HG03575 (cell line): ENCODE measurements at regions not wholly inside any gene's neighbourhood (a gene's known extent, or its start where the extent isn't known, plus 50 kb on each side); places are given as distances from the start of the nearest gene placed in this dataset.
"Not testable (repeated sequence)": the region's sequence is repeated elsewhere in the genome, so short reads cannot be mapped to it uniquely, and the experiment has no call there.

Source experiments
- ATAC-seq: cut with Tn5 transposase; IDR thresholded peaks from one replicate; pipeline ENCODE4 v1.9.1; 2021; ENCODE audit not compliant: unreplicated experiment, insufficient number of reproducible peaks, low FRiP score; ENCODE audit errors: extremely low read depth

DNA sequence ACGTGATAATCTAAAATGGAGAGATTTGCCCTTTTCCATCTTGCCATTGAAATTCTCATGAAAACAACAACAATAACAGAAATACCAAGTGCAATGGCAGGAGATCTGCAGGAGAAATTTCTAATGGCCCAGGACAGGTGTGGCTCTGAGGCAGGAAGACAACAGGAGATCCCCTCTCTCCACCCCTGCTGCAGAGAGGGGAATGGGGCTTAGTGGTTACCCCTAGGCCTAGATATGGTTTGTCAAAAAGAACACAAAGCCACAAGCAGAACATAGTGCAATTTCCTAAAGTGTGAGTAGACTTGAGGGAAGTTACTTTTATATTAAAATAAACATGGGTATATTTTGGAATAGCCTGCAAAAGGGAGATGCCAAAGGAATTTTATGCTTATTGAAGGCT is 369.5 kb downstream of the KCNRG start:
- no peak for ATAC-seq

DNA sequence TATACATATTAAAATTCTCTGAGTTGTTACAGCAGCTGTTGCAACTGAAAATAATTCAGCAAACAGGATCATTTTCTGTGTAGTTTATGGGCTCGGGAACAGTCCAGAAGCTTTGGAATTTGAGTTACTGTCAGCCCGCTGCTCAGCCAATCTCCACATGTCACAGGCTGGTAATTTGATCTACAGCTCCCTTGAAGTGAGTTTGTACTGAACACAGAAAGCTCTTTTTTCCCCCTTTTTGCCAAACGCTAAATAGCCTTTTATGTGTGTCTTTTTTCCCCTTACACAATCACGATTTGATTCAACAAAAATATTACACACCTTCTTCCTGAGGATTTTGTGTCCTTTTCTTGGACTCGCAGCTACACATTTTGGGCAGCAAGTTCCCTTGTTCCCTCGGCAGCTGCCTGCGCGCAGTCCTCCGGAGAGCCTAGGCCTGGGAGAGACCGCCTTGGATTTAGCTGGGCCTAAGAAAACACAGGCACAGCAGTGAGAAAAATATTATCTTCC is 371.4 kb downstream of the KCNRG start:
- no peak for ATAC-seq

DNA sequence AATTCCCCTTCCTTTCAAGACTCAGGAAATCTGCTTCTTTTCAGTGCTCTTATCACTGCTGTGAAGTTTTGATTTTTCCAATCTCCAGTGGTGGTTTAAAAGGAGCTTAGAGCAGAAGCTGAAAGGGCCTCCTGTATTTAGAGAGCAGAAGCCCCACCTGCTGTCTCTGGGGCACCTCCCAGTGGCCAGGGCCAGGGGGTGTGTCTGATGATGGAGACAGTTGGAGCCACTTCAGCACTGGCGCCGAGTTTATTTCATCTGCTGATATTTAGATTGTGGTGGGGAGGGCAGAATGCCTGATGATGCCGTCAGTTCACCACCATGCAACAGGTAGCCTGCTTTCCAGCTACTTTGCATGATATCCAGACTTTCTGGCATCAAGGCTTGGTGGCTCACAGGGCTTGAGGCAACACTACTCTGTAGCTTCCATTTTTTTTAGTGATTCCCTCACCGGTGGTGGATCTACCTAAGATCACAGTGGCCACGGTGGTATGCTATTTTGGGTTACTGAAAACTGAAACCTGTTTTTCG is 371.9 kb downstream of the KCNRG start:
- no peak for ATAC-seq

DNA sequence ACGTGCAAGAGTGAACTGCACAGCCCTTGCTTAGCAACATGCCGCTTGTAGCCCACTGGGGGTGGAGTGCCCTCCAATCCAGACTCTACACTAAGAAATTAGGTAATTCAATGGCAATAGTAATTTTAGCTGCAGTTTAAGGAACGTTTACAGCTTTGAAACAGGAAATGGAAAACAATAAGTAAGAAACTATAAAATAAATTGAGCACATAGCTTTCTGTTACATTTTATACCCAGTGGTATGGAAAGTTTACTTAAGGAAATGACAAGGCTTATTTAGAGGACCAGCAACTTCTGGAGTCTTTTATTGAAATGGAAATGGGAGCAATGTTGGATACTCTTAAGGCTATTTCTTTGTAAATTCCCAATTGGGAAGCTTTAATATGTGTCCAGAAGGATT is 373.2 kb downstream of the KCNRG start:
- no peak for ATAC-seq

- no peak for ATAC-seq
Measured at GRCh38 chr13:50389726-50390125, 374.5 kb downstream of the KCNRG start.

DNA sequence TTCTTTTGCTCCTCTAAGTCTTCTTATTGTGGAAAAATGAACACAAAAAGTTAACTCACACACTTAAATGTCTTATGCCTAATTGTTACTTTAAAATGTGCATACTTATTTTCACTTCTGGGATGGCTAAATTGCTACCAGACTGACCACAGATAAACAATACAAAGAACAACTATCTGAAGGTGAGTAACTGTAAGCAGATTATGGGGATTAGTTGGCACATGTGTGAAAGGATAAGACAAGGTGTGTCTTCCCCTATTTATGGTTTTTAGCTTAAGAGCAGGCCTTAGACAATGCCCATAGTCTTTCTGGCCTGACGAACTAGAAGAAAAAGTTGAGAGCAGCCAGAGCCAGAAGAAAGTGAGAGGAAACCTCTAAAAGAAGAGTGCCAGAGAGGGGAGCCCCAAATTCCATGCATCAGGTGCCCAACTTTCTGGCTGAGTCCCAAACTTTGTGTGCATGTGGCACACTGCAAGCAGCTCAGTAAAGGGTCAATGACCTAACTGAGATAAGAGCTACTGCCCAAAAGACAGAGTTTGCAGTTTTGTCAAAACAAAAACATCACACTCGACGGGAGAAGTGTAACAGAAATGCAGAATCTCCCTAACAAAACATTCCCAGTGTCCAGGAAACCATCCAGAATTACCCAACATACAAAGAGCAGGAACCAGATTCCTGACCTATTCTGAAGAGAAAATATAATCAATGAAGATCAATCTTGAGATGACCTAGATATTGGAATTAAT is 375.4 kb downstream of the KCNRG start:
- ATAC-seq: no peak

GRCh38 chr13:50392977-50393376 is 377.7 kb downstream of the KCNRG start:
- ATAC-seq: no peak

- ATAC-seq: no peak
Measured at GRCh38 chr13:50393628-50394027, 378.4 kb downstream of the KCNRG start.

DNA sequence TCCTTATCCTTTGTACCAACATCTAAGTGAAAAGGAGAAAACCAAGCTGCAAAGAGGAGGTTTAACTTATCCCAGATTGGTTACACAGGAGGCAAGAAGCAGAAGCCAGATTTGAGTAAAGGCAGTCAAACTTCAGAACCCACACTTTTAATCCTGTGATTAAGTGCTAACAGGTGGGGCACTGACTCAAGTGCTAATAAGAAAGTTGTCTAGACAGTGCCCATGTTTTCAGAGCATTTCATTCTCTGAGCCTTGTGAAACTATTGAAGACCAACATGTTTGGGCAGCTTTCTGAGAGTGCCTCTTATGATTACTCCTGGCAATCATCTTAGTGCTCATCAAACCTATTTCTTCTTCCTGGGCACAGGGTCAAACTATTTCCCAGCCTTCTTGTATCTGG is 380.8 kb downstream of the KCNRG start:
- ATAC-seq: no peak

- not testable (repeated sequence) for ATAC-seq
Measured at GRCh38 chr13:50396618-50397017, 381.4 kb downstream of the KCNRG start.

DNA sequence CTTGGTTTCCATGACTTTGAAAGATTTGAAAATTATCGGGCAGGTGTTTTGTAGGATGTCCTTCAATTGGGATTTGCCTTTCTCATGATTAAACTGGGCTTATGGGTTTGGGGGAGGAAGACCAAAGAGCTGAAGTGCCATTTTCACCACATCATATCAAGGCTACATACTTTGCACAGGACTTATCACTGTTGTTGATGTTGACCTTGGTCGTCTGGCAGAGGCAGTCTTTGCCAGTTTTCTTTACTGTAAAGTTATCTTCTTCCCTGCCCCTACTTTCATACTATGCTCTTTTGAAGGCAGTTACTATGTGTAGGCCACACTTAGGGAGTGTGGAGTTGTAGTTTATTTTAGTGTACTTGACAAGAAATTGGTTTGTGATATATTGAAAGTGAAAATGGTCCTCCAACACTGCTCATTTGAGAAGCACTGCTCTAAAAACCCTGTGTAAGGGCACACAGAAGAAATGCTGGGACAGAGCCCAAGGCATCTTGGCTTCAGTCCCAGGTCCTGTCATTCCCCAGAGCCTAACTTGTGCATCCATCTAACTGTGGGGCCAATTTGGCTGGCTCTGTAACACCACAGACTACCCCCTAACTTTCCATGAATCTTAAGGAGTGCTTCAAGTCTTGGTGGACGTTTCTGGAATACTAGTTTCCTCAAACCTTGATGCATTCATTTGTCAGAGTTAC is 384.9 kb downstream of the KCNRG start:
- ATAC-seq: no peak

DNA sequence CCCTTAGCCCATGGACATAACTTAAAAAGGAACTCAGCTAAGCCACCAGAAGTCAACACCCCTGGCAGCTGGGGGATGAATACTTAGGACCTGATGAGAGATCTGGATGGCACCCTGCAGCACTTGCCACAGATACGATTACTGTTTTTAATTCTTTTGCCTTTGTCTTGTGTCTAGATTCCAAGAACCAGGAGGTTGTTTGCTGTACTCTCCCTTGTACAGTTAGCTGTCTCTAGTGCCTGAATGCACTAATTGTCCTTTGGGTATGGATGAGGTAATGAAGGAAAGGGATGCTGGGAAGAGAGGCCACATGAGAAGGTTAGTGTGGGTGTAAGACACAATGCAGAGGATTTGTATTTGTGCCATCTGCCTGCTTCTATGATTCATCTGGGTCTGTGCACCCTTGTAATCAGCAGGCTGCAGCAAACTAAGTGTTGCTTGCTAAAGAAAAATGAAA is 385.8 kb downstream of the KCNRG start:
- ATAC-seq: no peak

DNA sequence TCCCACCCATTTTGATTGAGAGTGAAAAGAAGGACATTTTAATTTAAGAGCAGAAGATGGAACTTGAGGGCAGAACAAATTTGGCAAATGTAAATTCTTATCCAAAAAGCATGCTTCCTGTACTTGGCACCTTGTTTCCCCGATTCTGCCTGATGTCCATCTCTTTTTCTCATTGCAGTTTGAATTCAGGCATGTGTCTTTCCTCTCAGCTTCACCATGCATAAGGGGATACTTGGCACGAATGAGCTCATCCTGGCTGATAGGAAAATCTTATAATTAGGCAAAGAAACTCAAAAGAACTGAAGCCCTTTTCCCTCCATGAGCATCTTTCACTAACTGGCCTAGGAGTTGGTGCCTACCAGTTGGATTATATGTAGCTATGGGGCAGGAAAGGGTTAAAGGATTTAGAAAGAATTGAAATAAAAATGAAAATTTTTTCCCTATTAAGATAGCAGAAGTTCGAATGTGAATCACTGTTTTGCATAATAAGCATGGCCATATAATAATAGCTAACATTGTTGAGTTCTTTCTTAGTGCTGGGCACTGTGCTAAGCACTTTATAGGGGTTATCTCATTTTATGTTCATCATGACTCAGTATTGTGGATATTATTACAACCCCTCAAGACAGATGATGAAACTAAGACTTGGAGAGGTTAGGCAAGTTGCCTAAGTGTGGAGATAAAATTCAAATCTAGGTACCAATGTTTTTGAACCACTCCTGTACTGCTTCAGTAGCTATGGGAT is 386.6 kb downstream of the KCNRG start:
- ATAC-seq: no peak

- ATAC-seq: no peak
Measured at GRCh38 chr13:50403311-50403710, 388.1 kb downstream of the KCNRG start.

- ATAC-seq: no peak
Measured at GRCh38 chr13:50404116-50404515, 388.9 kb downstream of the KCNRG start.

DNA sequence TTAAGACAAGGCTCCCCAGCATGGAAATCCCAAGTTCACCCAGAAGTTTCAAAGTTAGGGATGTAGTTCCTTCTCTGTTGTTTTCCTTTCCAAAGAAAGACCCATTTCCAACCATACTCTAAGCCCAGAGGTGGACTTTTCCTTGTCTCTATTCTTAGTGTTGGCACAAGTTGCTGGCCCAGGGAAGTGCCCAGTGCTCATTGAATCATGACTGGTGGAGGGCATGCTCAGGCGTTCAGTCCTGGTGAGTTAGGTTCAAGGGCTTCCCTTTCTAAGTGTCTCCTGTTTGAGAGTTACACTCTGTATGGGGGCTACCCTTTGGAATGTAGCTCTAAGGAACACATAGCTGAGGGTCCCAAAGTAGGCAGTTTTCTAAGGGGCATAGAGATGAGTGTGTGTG is 389.5 kb downstream of the KCNRG start:
- ATAC-seq: no peak

DNA sequence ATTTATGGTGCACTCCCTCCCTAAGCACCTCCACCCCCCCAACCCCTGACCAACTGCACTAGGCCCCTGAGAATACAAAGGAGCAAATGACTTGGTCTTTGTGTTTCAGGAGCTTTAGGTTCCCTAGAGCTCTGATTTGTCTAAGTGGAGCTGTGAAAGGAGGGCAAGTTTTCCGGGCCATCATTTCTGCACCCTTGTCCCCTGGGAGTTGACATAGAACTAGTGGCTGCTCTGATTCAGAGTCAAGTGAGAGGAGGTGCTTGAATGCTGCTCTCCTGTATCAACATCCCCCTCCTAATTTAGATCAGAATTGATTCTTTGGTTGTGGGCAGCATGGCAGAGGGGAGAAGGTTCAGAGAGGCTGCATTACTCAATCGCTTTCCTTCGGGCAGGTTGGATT is 391.6 kb downstream of the KCNRG start:
- no peak for ATAC-seq

- ATAC-seq: no peak
Measured at GRCh38 chr13:50408068-50408467, 392.8 kb downstream of the KCNRG start.

GRCh38 chr13:50409220-50409619 is 394.0 kb downstream of the KCNRG start:
- no peak for ATAC-seq
